K562 (cell line): ENCODE measurements at regions not wholly inside any gene's neighbourhood (a gene's known extent, or its start where the extent isn't known, plus 50 kb on each side); places are given as distances from the start of the nearest gene placed in this dataset.

ENCODE experiments used
- AFF4 ChIP-seq: sonication (generic); formaldehyde crosslinking; IDR thresholded peaks from 2 replicates; pipeline ENCODE4 v1.8.0; 2023; ENCODE audit warnings: mild to moderate bottlenecking, missing genetic modification reagents
- CBFA2T2 ChIP-seq: fragments of 450-650 bp; conservative IDR thresholded peaks from 2 replicates; pipeline ENCODE4 v1.6.1; 2017; ENCODE audit warnings: mild to moderate bottlenecking
- ELF2 ChIP-seq: fragments of 250-450 bp; sonication (Bioruptor Pico); IDR thresholded peaks from 2 replicates; pipeline ENCODE4 v1.5.0; 2021; ENCODE audit warnings: mild to moderate bottlenecking
- FOXP1 ChIP-seq: sonication (generic); formaldehyde crosslinking; IDR thresholded peaks from 2 replicates; pipeline ENCODE4 v1.8.0; 2022; ENCODE audit warnings: mild to moderate bottlenecking, missing genetic modification reagents
- MEF2A ChIP-seq: IDR thresholded peaks from 2 replicates; pipeline ENCODE4 v1.6.1; 2011; ENCODE audit warnings: low read depth, mild to moderate bottlenecking, low read length, moderate library complexity; ENCODE audit not compliant: control insufficient read depth
- PKNOX1 ChIP-seq: fragments of 450-650 bp; IDR thresholded peaks from 2 replicates; pipeline ENCODE4 v1.6.1; 2016
- STAT5B ChIP-seq: fragments of 250-450 bp; sonication (Bioruptor Pico); IDR thresholded peaks from 2 replicates; pipeline ENCODE4 v1.8.0; 2021; ENCODE audit warnings: mild to moderate bottlenecking, inconsistent platforms
- XRCC3 ChIP-seq: fragments of 450-650 bp; IDR thresholded peaks from 2 replicates; pipeline ENCODE4 v1.6.1; 2017; ENCODE audit warnings: mild to moderate bottlenecking, moderate library complexity
- ZBTB17 ChIP-seq: fragments of 450-650 bp; formaldehyde crosslinking; IDR thresholded peaks from 2 replicates; pipeline ENCODE4 v1.4.0; 2020; ENCODE audit warnings: mild to moderate bottlenecking
- ZNF41 ChIP-seq: fragments of 250-450 bp; sonication (Bioruptor Pico); conservative IDR thresholded peaks from 2 replicates; pipeline ENCODE4 v1.4.0; 2020; ENCODE audit warnings: mild to moderate bottlenecking
- ZNF76 ChIP-seq: fragments of 250-450 bp; sonication (Bioruptor Pico); IDR thresholded peaks from 2 replicates; pipeline ENCODE4 v1.4.0; 2020; ENCODE audit warnings: mild to moderate bottlenecking, moderate library complexity, borderline replicate concordance

- TF ChIP-seq AFF4 (CRISPR knock-in tag) (no peak), FOXP1 (CRISPR knock-in tag) (no peak), STAT5B (CRISPR knock-in tag) (no peak), CBFA2T2 (no peak), XRCC3 (no peak), PKNOX1 (no peak), ELF2 (CRISPR knock-in tag) (no peak), MEF2A (no peak), ZBTB17 (no peak), ZNF76 (CRISPR knock-in tag) (no peak), ZNF41 (CRISPR knock-in tag) (no peak)
These were observed 321.0 kb upstream of the NAALADL2 start (continued) for GRCh38 chr3:174538151-174538550.
